ENCODE measurements at regions not wholly inside any gene's neighbourhood (a gene's known extent, or its start where the extent isn't known, plus 50 kb on each side); places are given as distances from the start of the nearest gene placed in this dataset.

GRCh38 chr2:208725280-208725679, 318.7 kb downstream of the PTH2R start:
- Histone ChIP-seq H3K79me2 (ENCODE audit: control insufficient read depth in 1 of 2, insufficient read depth in 2 of 2, low read length in 2 of 2) (no peaks in the 10 kb centered on the region), H3K4me1 (replicated peaks in 1 of 4; ENCODE audit: control insufficient read depth in 3 of 4, insufficient read depth in 4 of 4, low read length in 3 of 4) (no peaks in the 10 kb centered on the region), H2AFZ (ENCODE audit: low read length) (no peak overlapping the region), H3K4me3 (ENCODE audit: extremely low read depth in 1 of 4, insufficient read depth in 2 of 4, low read depth in 3 of 4, low read length in 4 of 4) (no peak overlapping the region), H4K5ac (ENCODE audit: insufficient read length, low read depth, low read length) (no peak overlapping the region), H3K9me3 (ENCODE audit: insufficient read depth in 2 of 2, low read depth in 1 of 2, low read length in 1 of 2) (no peaks in the 10 kb centered on the region), H3K14ac (ENCODE audit: insufficient read length) (no peak overlapping the region), H3K36me3 (ENCODE audit: control insufficient read depth in 2 of 4, insufficient read depth in 4 of 4, low read length in 3 of 4) (no peaks in the 10 kb centered on the region), H4K20me1 (replicated peaks in 1 of 2; ENCODE audit: control insufficient read depth in 1 of 2, insufficient read depth in 2 of 2, low read length in 2 of 2) (no peaks in the 10 kb centered on the region), H2AK5ac (ENCODE audit: low read depth, low read length) (no peak overlapping the region), H2BK12ac (ENCODE audit: low read depth, low read length) (no peak overlapping the region), H2BK120ac (replicated peaks; ENCODE audit: low read depth, low read length) (no peak overlapping the region), H3K27ac (ENCODE audit: low read depth, low read length) (no peak overlapping the region), H3K9ac (replicated peaks in 1 of 4; ENCODE audit: extremely low read depth in 1 of 4, low read depth in 3 of 4, low read length in 3 of 4) (no peak overlapping the region), H3K23ac (ENCODE audit: insufficient read length) (no peak overlapping the region), H3K79me1 (ENCODE audit: low read depth, low read length) (no peaks in the 10 kb centered on the region), H3K4me2 (ENCODE audit: insufficient read depth in 1 of 2, low read depth in 2 of 2, low read length in 2 of 2) (no peak overlapping the region), H2BK5ac (ENCODE audit: low read depth, low read length) (no peak overlapping the region), H3K56ac (replicated peaks; ENCODE audit: insufficient read length, low read depth, low read length) (no peak overlapping the region), H3K27me3 (replicated peaks in 1 of 4; ENCODE audit: control insufficient read depth in 3 of 4, extremely low read depth in 1 of 4, insufficient read depth in 3 of 4, low read length in 3 of 4) (no peaks in the 10 kb centered on the region), H3K23me2 (ENCODE audit: low read depth, low read length) (peaks cover 1% of the 10 kb centered on the region; the same call in 1 of the 2 replicates), H4K91ac (replicated peaks; ENCODE audit: insufficient read length, low read length) (no peak overlapping the region), H4K8ac (ENCODE audit: extremely low read depth, insufficient read depth, low read length) (no peak overlapping the region), H2BK20ac (ENCODE audit: low read length) (no peak overlapping the region), H3K18ac (ENCODE audit: extremely low read depth, low read length) (no peak overlapping the region), H2BK15ac (ENCODE audit: low read length) (no peak overlapping the region), H3K4ac (replicated peaks; ENCODE audit: insufficient read length, low read depth, low read length) (no peak overlapping the region)
- CTCF ChIA-PET (ENCODE audit: partially characterized antibody), result no interaction called here
- no peak for DNase-seq (ENCODE audit: low read depth in 1 of 2, low spot score in 2 of 2)
- POLR2A ChIA-PET (ENCODE audit: partially characterized antibody), result no interaction called here
- TF ChIP-seq POU5F1 (IDR thresholded peaks at IDR 0.05; ENCODE audit: low read depth, low read length), result no peak
- TF ChIP-seq SUZ12 (IDR thresholded peaks at IDR 0.05; ENCODE audit: low read length), result no peak
- TF ChIP-seq SRF (IDR thresholded peaks at IDR 0.05; ENCODE audit: low read depth, low read length), result no peak
- no peak for TF ChIP-seq CTCF (IDR thresholded peaks at IDR 0.05; ENCODE audit: control extremely low read depth in 1 of 3, insufficient read depth in 1 of 3, low read depth in 1 of 3, low read length in 3 of 3)
- no peak for TF ChIP-seq TEAD4 (IDR thresholded peaks at IDR 0.05; ENCODE audit: low read depth, low read length)
- no peak for FAIRE-seq
- WGBS, 2 experiments (ENCODE audit: extremely low coverage in 1 of 2, insufficient coverage in 1 of 2, insufficient read length in 1 of 2, insufficient replicate concordance in 2 of 2, low coverage in 1 of 2, low lambda C conversion rate in 2 of 2, missing lambda C conversion rate in 1 of 2), result 89% methylated on average over 4 of the region's 4 CpGs; no CpG with 5 or more reads in 1 of the 2 experiments
